COLO668 (cell line): ENCODE measurements at regions not wholly inside any gene's neighbourhood (a gene's known extent, or its start where the extent isn't known, plus 50 kb on each side); places are given as distances from the start of the nearest gene placed in this dataset.
"Not testable (repeated sequence)": the region's sequence is repeated elsewhere in the genome, so short reads cannot be mapped to it uniquely, and the experiment has no call there.

Source experiments
- DNase-seq: peaks from one replicate; lab custom pipeline; 2025; ENCODE audit not compliant: unreplicated experiment; lab: John Stamatoyannopoulos, UW

- no peak for DNase-seq
These were observed 158.1 kb upstream of the ZNF521 start for GRCh38 chr18:25510096-25510495.

GRCh38 chr18:25503567-25504081 is 151.7 kb upstream of the ZNF521 start:
- DNase-seq = no peak

- no peak for DNase-seq
These were observed 145.3 kb upstream of the ZNF521 start for GRCh38 chr18:25497151-25497794.

DNA sequence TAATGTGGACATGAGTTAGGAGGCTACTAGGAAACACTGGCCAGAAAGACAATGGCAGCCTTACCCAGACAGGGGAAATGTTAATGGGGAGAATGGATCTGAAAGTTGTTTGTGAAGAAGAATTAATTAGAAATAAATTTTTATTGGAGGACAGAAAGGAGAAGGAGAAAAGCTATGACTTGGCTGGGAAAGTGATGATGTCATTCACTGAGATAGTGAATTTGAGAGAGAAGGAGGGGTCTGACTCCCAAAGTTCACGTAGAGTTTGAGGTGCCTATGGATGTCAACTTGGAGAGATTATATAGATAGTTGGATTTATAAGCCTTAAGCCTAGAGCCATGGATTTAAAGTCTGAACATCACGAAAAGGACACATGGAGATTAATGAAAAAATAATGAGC is 144.6 kb upstream of the ZNF521 start:
- DNase-seq = no peak

DNA sequence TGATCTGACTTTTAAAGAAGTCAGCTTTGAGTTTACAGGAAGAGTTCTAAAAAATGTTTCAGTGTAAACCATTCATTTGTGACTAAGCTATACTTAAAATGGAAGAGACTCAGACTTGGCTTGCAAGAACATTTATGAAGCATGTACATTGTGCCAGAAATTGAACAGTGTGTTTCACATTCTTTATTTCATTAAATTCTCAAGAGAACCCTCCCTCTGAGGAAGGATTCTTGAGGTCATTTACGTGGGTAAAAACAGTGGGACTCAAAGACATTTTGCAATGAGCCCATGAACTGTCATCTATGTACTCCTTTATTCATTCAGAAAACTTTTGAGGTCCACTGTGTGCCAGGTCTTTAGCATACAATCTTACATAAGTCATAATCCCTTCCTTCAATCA is 143.6 kb upstream of the ZNF521 start:
- no peak for DNase-seq

DNA sequence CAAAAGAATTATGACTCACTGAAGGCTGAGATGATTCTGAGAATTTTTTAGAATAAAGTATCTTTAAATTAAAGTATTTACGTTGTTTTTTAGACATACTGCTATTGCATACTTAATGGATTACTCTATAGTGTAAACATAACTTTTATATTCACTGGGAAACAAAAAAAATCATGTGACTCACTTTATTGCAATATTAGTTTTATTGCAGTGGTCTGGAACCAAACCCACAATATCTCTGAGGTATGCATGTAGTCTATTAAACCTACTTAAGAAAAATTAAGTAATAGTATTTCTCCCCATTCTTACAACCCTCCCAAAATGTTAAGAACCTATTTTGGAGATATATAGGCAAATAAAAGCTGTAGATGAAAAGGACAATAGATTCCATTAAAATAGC is 142.9 kb upstream of the ZNF521 start:
- DNase-seq = no peak

- DNase-seq = no peak
These were observed 141.4 kb upstream of the ZNF521 start for GRCh38 chr18:25493401-25493800.

DNA sequence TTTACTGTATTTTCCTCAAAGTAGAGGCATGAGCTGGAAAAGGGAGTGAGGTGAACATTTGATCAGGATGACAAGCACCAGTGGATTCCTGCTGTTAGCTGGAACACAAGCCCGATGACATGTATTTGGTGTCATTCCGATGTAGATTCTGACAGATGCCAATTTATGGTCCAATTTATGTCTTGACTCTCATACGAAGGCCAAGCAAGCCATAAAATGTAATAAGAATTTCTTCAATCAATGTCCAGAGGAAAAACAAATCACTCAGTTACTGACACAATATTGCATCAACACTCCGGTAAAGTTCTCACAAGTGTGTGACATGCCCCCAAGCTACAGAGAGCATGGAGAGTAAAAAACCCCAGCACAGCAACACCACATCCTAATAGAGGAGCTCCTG is 138.3 kb upstream of the ZNF521 start:
- no peak for DNase-seq

- no peak for DNase-seq
These were observed 121.0 kb upstream of the ZNF521 start for GRCh38 chr18:25473008-25473407.

GRCh38 chr18:25470756-25471524 is 119.0 kb upstream of the ZNF521 start:
- DNase-seq = not testable (repeated sequence)

DNA sequence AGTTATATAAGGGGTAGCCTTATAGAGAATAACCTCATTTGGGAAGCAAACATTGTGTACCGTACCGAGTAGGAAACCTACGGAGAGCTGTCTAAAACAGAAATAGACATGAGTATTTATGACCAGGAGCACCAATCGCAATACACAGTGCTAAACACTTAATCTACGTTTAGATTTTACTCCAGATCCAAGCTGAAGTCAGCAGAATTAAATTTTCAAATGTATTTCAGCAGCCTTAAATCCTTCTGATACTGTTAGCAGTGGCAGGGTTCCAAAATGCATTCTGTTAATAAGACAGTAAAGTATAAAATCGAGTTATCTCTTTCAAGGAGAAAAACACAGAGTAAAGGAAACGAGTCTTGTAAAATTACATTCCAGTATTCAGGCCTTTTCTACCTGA is 118.1 kb upstream of the ZNF521 start:
- DNase-seq = no peak

DNA sequence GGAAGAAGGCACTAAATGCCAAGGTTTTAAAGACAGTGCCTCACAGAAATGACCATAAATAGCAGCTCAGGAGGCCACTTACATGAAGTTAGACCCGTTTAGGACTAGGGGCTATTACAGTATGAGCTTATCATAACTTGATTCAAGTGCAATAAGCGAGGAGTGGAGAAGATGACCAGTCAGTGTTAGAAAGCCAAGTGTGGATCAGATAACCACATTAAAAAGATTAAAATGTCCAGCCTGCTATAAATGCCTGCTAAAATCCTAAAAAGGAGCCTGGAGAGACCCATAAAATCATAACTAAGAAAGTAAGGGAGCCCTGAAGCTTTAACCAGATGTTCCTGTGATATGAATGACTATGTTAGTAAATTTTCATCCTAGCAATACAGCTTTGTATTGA is 117.5 kb upstream of the ZNF521 start:
- no peak for DNase-seq

GRCh38 chr18:25467226-25467987 is 115.4 kb upstream of the ZNF521 start:
- DNase-seq = no peak

GRCh38 chr18:25465152-25465732 is 113.3 kb upstream of the ZNF521 start:
- DNase-seq = no peak

- no peak for DNase-seq
These were observed 112.3 kb upstream of the ZNF521 start for GRCh38 chr18:25464227-25464626.

- no peak for DNase-seq
These were observed 111.8 kb upstream of the ZNF521 start for GRCh38 chr18:25463726-25464125.

GRCh38 chr18:25459814-25460213 is 107.8 kb upstream of the ZNF521 start:
- no peak for DNase-seq

GRCh38 chr18:25457601-25458000 is 105.6 kb upstream of the ZNF521 start:
- DNase-seq = no peak

DNA sequence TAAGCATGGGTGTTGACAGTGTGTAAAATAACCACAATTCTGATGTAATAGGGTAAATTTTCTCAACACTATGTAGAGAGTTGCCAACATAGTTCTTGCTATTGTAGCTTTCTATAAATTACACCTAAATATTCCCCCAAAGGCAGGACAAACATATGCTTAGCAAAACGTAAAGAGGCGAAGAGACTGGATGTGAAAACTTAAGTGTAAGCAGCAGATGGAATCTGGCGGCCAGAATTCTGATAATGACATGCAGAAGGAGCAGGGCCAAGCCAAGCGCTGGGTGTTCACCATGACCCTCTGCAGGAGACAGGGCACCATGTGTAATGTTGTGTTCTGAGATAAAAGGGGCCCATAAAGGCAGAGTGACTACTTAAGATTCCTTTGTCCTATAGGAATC is 105.2 kb upstream of the ZNF521 start:
- DNase-seq = no peak

- DNase-seq = no peak
These were observed 104.5 kb upstream of the ZNF521 start for GRCh38 chr18:25456334-25457010.

- DNase-seq = no peak
These were observed 103.7 kb upstream of the ZNF521 start for GRCh38 chr18:25455646-25456045.
